Dedifferentiated amniotic fluid mesenchymal stem cell (primary cell): ENCODE measurements at regions not wholly inside any gene's neighbourhood (a gene's known extent, or its start where the extent isn't known, plus 50 kb on each side); places are given as distances from the start of the nearest gene placed in this dataset.
A peak's percentile ranks its signal among the peaks of the same experiment; 100 is the strongest.
"Not testable (repeated sequence)": the region's sequence is repeated elsewhere in the genome, so short reads cannot be mapped to it uniquely, and the experiment has no call there.

Source experiments
- DNase-seq: peaks from one replicate; pipeline ENCODE4 v3.0.0-alpha.2; 2016; ENCODE audit errors: extremely low spot score

GRCh38 chr21:28590676-28591075, 402.0 kb downstream of the LTN1 start:
- no peak for DNase-seq

- DNase-seq = no peak
Measured at GRCh38 chr21:28590026-28590425, 402.7 kb downstream of the LTN1 start.

- DNase-seq = no peak
Measured at GRCh38 chr21:28588997-28589396, 403.7 kb downstream of the LTN1 start.

- DNase-seq = no peak
Measured at GRCh38 chr21:28587748-28588147, 404.9 kb downstream of the LTN1 start.

GRCh38 chr21:28581976-28582375, 410.7 kb downstream of the LTN1 start:
- no peak for DNase-seq

GRCh38 chr21:28581311-28581731, 411.4 kb downstream of the LTN1 start:
- not testable (repeated sequence) for DNase-seq

GRCh38 chr21:28580585-28580984, 412.1 kb downstream of the LTN1 start:
- DNase-seq = no peak

- no peak for DNase-seq
Measured at GRCh38 chr21:28579986-28580550, 412.6 kb downstream of the LTN1 start.

- DNase-seq = no peak
Measured at GRCh38 chr21:28568692-28569091, 424.0 kb downstream of the LTN1 start.

GRCh38 chr21:28563933-28564332, 428.7 kb downstream of the LTN1 start:
- not testable (repeated sequence) for DNase-seq

GRCh38 chr21:28561772-28562171, 430.9 kb downstream of the LTN1 start:
- DNase-seq = no peak

GRCh38 chr21:28554660-28555475, 437.8 kb downstream of the LTN1 start:
- no peak for DNase-seq

- no peak for DNase-seq
Measured at GRCh38 chr21:28550057-28550825, 442.4 kb downstream of the LTN1 start.

GRCh38 chr21:28548291-28548690, 444.4 kb downstream of the LTN1 start:
- DNase-seq = no peak

- DNase-seq = no peak
Measured at GRCh38 chr21:28547766-28548165, 444.9 kb downstream of the LTN1 start.

GRCh38 chr21:28543975-28544374, 448.7 kb downstream of the LTN1 start:
- DNase-seq = no peak

- DNase-seq = no peak
Measured at GRCh38 chr21:28541371-28542112, 451.1 kb downstream of the LTN1 start.

- peak; percentile 43 for DNase-seq
Measured at GRCh38 chr21:28540514-28540913, 452.2 kb downstream of the LTN1 start.

- DNase-seq = no peak
Measured at GRCh38 chr21:28539623-28539988, 453.1 kb downstream of the LTN1 start.

GRCh38 chr21:28538987-28539622, 453.6 kb downstream of the LTN1 start:
- DNase-seq = peak; percentile 64

GRCh38 chr21:28537371-28538079, 455.2 kb downstream of the LTN1 start:
- peak; percentile 29 for DNase-seq
